ENCODE measurements at regions not wholly inside any gene's neighbourhood (a gene's known extent, or its start where the extent isn't known, plus 50 kb on each side); places are given as distances from the start of the nearest gene placed in this dataset.

DNA sequence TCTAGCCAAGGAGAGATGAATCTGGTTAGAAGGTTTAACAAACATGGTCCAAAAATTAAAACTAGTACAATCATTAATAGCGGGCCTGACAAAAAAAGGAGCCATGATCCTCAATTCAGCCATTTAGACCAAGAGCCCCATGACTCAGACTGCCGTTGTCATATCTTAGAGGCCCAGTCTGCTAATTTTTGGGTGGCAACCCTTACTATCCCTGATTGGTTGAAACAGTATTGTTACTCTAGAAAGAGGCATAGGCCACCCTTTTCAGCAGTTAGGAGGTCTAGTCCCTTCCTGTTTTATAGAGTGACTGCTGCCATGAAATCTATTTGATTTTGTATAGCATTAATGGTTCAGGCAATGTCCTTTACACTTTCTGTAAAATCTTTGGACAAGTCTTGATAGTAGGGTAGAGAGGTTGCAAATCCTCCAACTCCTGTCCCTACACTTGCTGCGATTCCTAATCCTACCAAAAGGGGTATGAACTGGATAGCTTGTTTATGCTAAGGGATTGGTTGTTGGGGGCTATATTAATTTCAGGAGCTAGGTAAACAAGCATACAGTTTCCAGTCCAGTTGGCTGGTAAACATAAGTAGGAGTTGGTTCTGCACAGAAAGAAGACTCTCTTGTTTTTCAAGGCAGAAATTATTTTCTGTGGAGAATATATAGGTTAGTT, 1056.3 kb upstream of the CNTN5 start:
- H3K4me3 ChIP-seq (replicated peaks in 1 of 3; ENCODE audit: low read depth in 2 of 3, low read length in 3 of 3), result no peak overlapping the region
- no peak overlapping the region for H3K27ac ChIP-seq (ENCODE audit: low read depth in 1 of 2, low read length in 2 of 2)
- Mint-ChIP-seq H3K27ac (no peak overlapping the region), H3K4me3 (no peak overlapping the region), H3K36me3 (no peaks in the 10 kb centered on the region), H3K9me3 (peaks cover 2 to 11% (median 8%) of the 10 kb centered on the region in 7 donors), H3K4me1 (no peaks in the 10 kb centered on the region), H3K27me3 (ENCODE audit: low read depth in 3 of 3) (no peaks in the 10 kb centered on the region)
- no peak overlapping the region for H3K4me2 ChIP-seq (replicated peaks; ENCODE audit: extremely low read depth, low read length, poor library complexity, severe bottlenecking)
- H3K79me2 ChIP-seq (ENCODE audit: insufficient read depth, low read length), result no peaks in the 10 kb centered on the region
- no peaks in the 10 kb centered on the region for H3K27me3 ChIP-seq (ENCODE audit: control insufficient read depth in 2 of 2, insufficient read depth in 2 of 2, low read length in 2 of 2)
- H3K9me3 ChIP-seq (replicated peaks in 1 of 2; ENCODE audit: control insufficient read depth in 1 of 2, insufficient read depth in 1 of 2, low read length in 2 of 2), result peaks cover 6 to 17% of the 10 kb centered on the region in 2 donors
- no peaks in the 10 kb centered on the region for H3K36me3 ChIP-seq (replicated peaks in 1 of 2; ENCODE audit: control insufficient read depth in 1 of 2, insufficient read depth in 2 of 2, low read length in 2 of 2)
- H3K9ac ChIP-seq (ENCODE audit: insufficient read depth, low read length, poor library complexity, severe bottlenecking), result no peak overlapping the region
- H3K4me1 ChIP-seq (ENCODE audit: control insufficient read depth in 1 of 2, insufficient read depth in 2 of 2, low read length in 2 of 2), result no peaks in the 10 kb centered on the region
- TF ChIP-seq, protein P1, sequence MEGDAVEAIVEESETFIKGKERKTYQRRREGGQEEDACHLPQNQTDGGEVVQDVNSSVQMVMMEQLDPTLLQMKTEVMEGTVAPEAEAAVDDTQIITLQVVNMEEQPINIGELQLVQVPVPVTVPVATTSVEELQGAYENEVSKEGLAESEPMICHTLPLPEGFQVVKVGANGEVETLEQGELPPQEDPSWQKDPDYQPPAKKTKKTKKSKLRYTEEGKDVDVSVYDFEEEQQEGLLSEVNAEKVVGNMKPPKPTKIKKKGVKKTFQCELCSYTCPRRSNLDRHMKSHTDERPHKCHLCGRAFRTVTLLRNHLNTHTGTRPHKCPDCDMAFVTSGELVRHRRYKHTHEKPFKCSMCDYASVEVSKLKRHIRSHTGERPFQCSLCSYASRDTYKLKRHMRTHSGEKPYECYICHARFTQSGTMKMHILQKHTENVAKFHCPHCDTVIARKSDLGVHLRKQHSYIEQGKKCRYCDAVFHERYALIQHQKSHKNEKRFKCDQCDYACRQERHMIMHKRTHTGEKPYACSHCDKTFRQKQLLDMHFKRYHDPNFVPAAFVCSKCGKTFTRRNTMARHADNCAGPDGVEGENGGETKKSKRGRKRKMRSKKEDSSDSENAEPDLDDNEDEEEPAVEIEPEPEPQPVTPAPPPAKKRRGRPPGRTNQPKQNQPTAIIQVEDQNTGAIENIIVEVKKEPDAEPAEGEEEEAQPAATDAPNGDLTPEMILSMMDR (IDR thresholded peaks at IDR 0.05), result no peak
- no peak for DNase-seq
- no peak overlapping the region for H2AFZ ChIP-seq (ENCODE audit: insufficient read depth, low read depth, low read length, poor library complexity, severe bottlenecking)
- intact Hi-C loops (cut with micrococcal nuclease), result no loop called here
- WGBS (ENCODE audit: insufficient coverage), result no CpG with 5 or more reads among the region's 3 CpGs
- H4K20me1 ChIP-seq (ENCODE audit: insufficient read depth, low read length), result no peaks in the 10 kb centered on the region

DNA sequence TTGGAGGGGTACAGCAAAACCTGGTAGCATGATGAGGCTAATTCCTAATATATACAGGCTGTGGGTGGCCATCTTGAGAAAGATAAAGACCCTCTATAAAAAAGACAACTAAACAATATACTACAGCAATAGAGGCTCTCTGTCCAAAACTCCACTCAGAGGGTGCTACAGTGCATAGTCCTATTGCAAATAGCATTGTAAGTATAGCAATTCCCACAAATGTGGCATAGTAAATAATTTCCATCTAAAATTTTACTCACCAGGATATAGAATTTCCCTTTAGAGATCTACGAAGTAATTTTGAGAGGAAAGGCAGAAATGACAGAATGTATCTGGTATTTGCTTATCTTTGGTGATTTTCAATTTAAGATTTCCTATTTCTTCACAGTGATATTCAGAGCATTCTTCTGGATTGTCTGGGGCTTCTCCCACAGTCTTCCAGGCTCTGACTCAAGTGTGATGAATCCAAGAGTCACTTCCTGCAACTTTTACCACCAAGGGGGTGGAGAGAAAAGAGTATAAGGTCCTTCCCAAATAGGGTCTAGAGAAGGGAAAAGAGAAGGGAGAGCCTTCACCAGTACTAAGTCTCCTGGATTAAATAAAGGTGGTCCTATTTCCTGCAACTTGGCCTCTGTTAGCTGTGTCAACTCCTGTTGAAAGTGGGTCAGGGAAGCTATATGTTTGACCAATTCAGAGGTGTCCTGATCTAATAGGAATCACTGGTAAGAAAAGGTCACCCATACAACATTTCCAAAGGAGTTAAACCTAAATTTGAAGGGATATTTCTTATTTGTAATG, 1054.7 kb upstream of the CNTN5 start:
- WGBS (ENCODE audit: insufficient coverage), result no CpG with 5 or more reads among the region's 1 CpG
- no peaks in the 10 kb centered on the region for H3K4me1 ChIP-seq (ENCODE audit: control insufficient read depth in 1 of 2, insufficient read depth in 2 of 2, low read length in 2 of 2)
- H3K4me3 ChIP-seq (replicated peaks in 1 of 3; ENCODE audit: low read depth in 2 of 3, low read length in 3 of 3), result no peak overlapping the region
- peaks cover 4 to 22% (median 9%) of the 10 kb centered on the region in 7 donors for H3K9me3 Mint-ChIP-seq
- no peaks in the 10 kb centered on the region for H3K27me3 ChIP-seq (ENCODE audit: control insufficient read depth in 2 of 2, insufficient read depth in 2 of 2, low read length in 2 of 2)
- H3K27ac Mint-ChIP-seq, result no peak overlapping the region
- H3K36me3 ChIP-seq (replicated peaks in 1 of 2; ENCODE audit: control insufficient read depth in 1 of 2, insufficient read depth in 2 of 2, low read length in 2 of 2), result no peaks in the 10 kb centered on the region
- no peak overlapping the region for H2AFZ ChIP-seq (ENCODE audit: insufficient read depth, low read depth, low read length, poor library complexity, severe bottlenecking)
- no peak for DNase-seq
- no peaks in the 10 kb centered on the region for H3K79me2 ChIP-seq (ENCODE audit: insufficient read depth, low read length)
- H4K20me1 ChIP-seq (ENCODE audit: insufficient read depth, low read length), result no peaks in the 10 kb centered on the region
- no peaks in the 10 kb centered on the region for H3K27me3 Mint-ChIP-seq (ENCODE audit: low read depth in 3 of 3)
- peaks cover 15 to 29% of the 10 kb centered on the region in 2 donors for H3K9me3 ChIP-seq (replicated peaks in 1 of 2; ENCODE audit: control insufficient read depth in 1 of 2, insufficient read depth in 1 of 2, low read length in 2 of 2)
- intact Hi-C loops (cut with micrococcal nuclease), result no loop called here
- no peaks in the 10 kb centered on the region for H3K4me1 Mint-ChIP-seq
- TF ChIP-seq, protein P1 (IDR thresholded peaks at IDR 0.05), result no peak
- no peak overlapping the region for H3K4me2 ChIP-seq (replicated peaks; ENCODE audit: extremely low read depth, low read length, poor library complexity, severe bottlenecking)
- H3K9ac ChIP-seq (ENCODE audit: insufficient read depth, low read length, poor library complexity, severe bottlenecking), result no peak overlapping the region
- H3K36me3 Mint-ChIP-seq, result no peaks in the 10 kb centered on the region
- no peak overlapping the region for H3K27ac ChIP-seq (ENCODE audit: low read depth in 1 of 2, low read length in 2 of 2)
- no peak overlapping the region for H3K4me3 Mint-ChIP-seq

Measured in CD14-positive monocyte (primary cell).